ENCODE measurements at regions not wholly inside any gene's neighbourhood (a gene's known extent, or its start where the extent isn't known, plus 50 kb on each side); places are given as distances from the start of the nearest gene placed in this dataset.

GRCh38 chr10:30117812-30118501, 58.6 kb upstream of the JCAD start:
- no peaks in the 10 kb centered on the region for H3K4me1 Mint-ChIP-seq
- WGBS (ENCODE audit: insufficient coverage): 80% methylated on average over 6 of the region's 9 CpGs
- no peak overlapping the region for H3K4me3 Mint-ChIP-seq
- H3K36me3 Mint-ChIP-seq: no peaks in the 10 kb centered on the region
- no peak for TF ChIP-seq CTCF (IDR thresholded peaks at IDR 0.05)
- Histone ChIP-seq H3K4me2 (replicated peaks; ENCODE audit: extremely low read depth, low read length, poor library complexity, severe bottlenecking) (no peak overlapping the region), H3K36me3 (replicated peaks in 1 of 2; ENCODE audit: control insufficient read depth in 1 of 2, insufficient read depth in 2 of 2, low read length in 2 of 2) (no peaks in the 10 kb centered on the region), H3K9me3 (replicated peaks in 1 of 2; ENCODE audit: control insufficient read depth in 1 of 2, insufficient read depth in 1 of 2, low read length in 2 of 2) (peaks cover 0 to 6% of the 10 kb centered on the region in 2 donors), H3K27me3 (ENCODE audit: control insufficient read depth in 2 of 2, insufficient read depth in 2 of 2, low read length in 2 of 2) (no peaks in the 10 kb centered on the region), H3K4me3 (replicated peaks in 1 of 3; ENCODE audit: low read depth in 2 of 3, low read length in 3 of 3) (no peak overlapping the region), H3K9ac (ENCODE audit: insufficient read depth, low read length, poor library complexity, severe bottlenecking) (no peak overlapping the region), H2AFZ (ENCODE audit: insufficient read depth, low read depth, low read length, poor library complexity, severe bottlenecking) (no peak overlapping the region), H3K79me2 (ENCODE audit: insufficient read depth, low read length) (no peaks in the 10 kb centered on the region), H3K27ac (ENCODE audit: low read depth in 1 of 2, low read length in 2 of 2) (no peak overlapping the region), H3K4me1 (ENCODE audit: control insufficient read depth in 1 of 2, insufficient read depth in 2 of 2, low read length in 2 of 2) (no peaks in the 10 kb centered on the region), H4K20me1 (ENCODE audit: insufficient read depth, low read length) (no peaks in the 10 kb centered on the region)
- intact Hi-C loops (cut with micrococcal nuclease): no loop called here
- peaks cover 1 to 5% (median 4%) of the 10 kb centered on the region in 3 donors for H3K27me3 Mint-ChIP-seq (ENCODE audit: low read depth in 3 of 3)
- H3K9me3 Mint-ChIP-seq: peaks cover 2 to 17% (median 10%) of the 10 kb centered on the region in 7 donors
- DNase-seq: no peak
- no peak overlapping the region for H3K27ac Mint-ChIP-seq

- Histone ChIP-seq H3K36me3 (replicated peaks in 1 of 2; ENCODE audit: control insufficient read depth in 1 of 2, insufficient read depth in 2 of 2, low read length in 2 of 2) (no peaks in the 10 kb centered on the region), H3K4me3 (replicated peaks in 1 of 3; ENCODE audit: low read depth in 2 of 3, low read length in 3 of 3) (no peak overlapping the region), H2AFZ (ENCODE audit: insufficient read depth, low read depth, low read length, poor library complexity, severe bottlenecking) (no peak overlapping the region), H3K27me3 (ENCODE audit: control insufficient read depth in 2 of 2, insufficient read depth in 2 of 2, low read length in 2 of 2) (no peaks in the 10 kb centered on the region), H3K4me1 (ENCODE audit: control insufficient read depth in 1 of 2, insufficient read depth in 2 of 2, low read length in 2 of 2) (no peaks in the 10 kb centered on the region), H3K4me2 (replicated peaks; ENCODE audit: extremely low read depth, low read length, poor library complexity, severe bottlenecking) (no peak overlapping the region), H4K20me1 (ENCODE audit: insufficient read depth, low read length) (no peaks in the 10 kb centered on the region), H3K9ac (ENCODE audit: insufficient read depth, low read length, poor library complexity, severe bottlenecking) (no peak overlapping the region), H3K79me2 (ENCODE audit: insufficient read depth, low read length) (no peaks in the 10 kb centered on the region), H3K27ac (ENCODE audit: low read depth in 1 of 2, low read length in 2 of 2) (no peak overlapping the region), H3K9me3 (replicated peaks in 1 of 2; ENCODE audit: control insufficient read depth in 1 of 2, insufficient read depth in 1 of 2, low read length in 2 of 2) (no peaks in the 10 kb centered on the region)
- DNase-seq: no peak
- Mint-ChIP-seq H3K36me3 (no peaks in the 10 kb centered on the region), H3K27ac (no peak overlapping the region), H3K9me3 (peaks cover 0 to 5% (median 2%) of the 10 kb centered on the region in 7 donors), H3K4me1 (no peaks in the 10 kb centered on the region), H3K27me3 (ENCODE audit: low read depth in 3 of 3) (peaks cover 3 to 7% (median 4%) of the 10 kb centered on the region in 3 donors), H3K4me3 (no peak overlapping the region)
- intact Hi-C loops (cut with micrococcal nuclease): no loop called here
- no peak for TF ChIP-seq CTCF (IDR thresholded peaks at IDR 0.05)
- WGBS (ENCODE audit: insufficient coverage): 100% methylated on average over 4 of the region's 7 CpGs
Measured at GRCh38 chr10:30116041-30116491, 56.7 kb upstream of the JCAD start.
